Activated CD4-positive, alpha-beta T cell treated with anti-CD3 and anti-CD28 coated beads for 24 hours (primary cell): ENCODE measurements at regions not wholly inside any gene's neighbourhood (a gene's known extent, or its start where the extent isn't known, plus 50 kb on each side); places are given as distances from the start of the nearest gene placed in this dataset.
"Not testable (repeated sequence)": the region's sequence is repeated elsewhere in the genome, so short reads cannot be mapped to it uniquely, and the experiment has no call there.

Source experiments
- DNase-seq, 2 donors: peaks; one replicate each; pipeline ENCODE4 v3.0.0-alpha.2; 2020; ENCODE audit warnings: low read depth in 2 of 2

DNA sequence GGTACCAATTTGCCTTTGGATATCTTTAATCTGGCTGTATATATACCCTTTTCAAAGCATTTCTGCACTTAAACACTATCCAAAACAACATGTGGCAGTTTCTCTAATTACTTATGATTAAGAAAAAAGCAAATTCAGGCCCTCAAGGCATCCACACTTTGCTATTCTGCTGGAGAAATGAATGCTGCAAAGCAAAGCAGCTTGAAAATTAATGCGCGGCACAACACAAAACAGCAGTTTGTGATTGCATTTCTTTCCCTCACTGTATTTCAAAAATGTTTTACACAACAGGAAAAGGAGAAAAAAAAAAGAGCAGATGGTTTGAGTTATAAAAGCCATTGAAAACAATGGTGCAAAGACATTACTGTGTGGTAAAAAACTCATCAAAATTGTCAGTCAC lies 738.4 kb upstream of the RAG2 start:
- no peak for DNase-seq

DNA sequence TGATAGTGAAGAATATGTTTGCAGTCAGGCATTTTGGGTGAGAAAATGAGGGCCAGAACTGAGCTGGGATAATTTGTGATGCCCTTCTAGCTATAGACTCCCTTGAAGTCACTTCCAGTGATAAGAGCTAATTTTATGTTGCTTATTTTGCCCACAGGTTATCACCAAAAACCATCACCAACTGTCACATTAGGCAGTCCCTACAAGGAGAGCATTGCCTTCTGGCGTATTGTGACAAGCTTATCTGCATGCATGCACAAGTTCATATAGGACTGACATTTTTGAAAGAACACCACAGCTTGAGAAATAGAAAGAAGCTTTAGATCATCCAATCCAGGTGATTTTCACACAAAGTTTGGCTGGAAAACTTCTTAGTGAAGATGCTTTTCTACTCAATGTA lies 735.3 kb upstream of the RAG2 start:
- DNase-seq, result no peak

DNA sequence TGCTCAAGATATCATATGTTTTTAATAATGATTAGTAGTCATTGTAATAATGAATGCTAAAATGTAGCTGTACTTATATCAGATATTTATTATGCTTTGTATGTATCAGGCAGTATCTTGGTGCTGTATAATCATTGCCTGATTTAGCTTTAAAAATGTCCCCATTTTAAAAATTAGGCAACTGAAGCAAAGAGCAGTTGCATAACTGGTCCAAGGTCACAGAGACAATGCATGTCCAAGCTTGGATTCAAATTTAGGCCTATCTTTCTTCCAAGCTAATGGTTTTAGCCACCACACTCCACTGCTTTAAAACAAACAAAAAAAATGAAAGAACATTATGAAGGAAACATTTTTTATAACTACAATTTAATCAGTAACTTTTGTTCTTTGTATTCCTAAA lies 725.8 kb upstream of the RAG2 start:
- DNase-seq, result no peak

DNA sequence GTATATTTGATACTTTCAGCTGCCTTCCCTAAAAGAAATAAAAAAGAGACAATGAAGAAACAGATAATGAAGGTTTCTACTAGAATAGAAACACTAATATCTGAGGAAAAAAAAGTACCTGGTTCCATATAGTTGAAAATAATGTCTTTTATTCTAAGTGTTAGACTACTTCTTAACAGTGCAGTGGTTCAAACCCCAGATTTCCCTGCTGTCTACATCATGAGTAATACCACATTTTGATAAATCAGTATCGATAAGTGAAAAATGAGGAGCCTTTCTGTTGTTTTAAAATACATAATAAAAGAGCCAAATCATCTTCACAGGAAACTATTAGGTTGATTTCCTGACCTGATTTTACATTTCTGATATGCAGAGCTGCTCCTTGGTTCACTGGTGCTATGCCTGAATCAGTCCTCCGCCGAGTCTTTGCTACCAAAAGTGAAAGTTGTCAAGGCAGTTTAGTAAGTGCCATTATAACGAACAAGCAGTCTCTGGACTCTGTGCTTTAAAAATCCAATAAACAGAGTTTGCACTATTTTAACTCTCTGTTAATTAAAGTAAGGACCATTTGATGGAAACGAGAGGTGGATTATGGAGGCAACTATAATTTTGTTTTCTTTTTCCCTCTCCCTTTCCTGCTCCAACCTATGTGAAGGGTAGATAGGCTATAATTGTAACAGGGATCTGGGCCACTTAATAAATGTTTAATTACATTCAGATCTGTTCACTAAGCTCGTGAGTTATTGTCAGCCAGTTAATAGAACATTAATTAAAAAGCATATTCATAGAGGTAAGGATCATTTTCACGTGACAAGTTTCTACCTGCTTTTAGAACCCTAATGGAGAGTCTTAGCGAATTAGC lies 724.5 kb upstream of the RAG2 start:
- DNase-seq, result no peak

DNA sequence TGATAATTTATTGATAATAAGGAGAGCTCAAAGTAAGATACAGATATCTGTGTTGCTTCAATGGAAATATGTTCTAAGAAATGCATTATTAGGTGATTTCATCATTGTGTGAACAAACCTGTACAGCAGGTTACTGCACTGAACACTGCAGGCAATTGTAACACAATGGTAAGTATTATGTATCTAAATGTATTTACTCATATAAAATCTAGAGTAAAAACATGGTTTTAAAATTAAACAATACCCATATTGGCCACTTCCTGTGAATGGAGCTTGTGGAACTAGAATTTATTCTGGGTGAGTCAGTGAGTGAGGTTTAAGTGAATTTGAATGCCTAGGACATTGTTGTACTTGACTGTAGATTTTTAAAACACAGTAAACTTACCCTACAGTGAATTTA lies 722.9 kb upstream of the RAG2 start:
- DNase-seq, result no peak

DNA sequence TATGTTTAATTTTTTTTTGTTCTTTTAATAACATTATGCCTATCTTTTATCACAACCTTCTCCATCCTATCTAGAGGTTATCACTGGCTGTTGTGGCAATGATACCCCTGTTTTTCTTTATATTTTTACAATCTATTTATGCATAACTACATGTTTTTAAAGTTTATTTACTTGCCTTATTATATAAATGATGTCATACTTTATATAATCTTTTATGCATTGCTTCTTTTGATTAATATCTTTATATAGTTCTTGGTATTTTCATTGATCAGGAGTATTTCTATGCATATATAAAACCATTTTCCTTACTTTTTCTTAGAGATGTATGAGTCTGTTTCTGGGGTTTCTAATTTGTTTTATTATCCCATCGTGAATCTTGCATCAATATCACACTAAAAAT lies 719.8 kb upstream of the RAG2 start:
- no peak for DNase-seq

DNA sequence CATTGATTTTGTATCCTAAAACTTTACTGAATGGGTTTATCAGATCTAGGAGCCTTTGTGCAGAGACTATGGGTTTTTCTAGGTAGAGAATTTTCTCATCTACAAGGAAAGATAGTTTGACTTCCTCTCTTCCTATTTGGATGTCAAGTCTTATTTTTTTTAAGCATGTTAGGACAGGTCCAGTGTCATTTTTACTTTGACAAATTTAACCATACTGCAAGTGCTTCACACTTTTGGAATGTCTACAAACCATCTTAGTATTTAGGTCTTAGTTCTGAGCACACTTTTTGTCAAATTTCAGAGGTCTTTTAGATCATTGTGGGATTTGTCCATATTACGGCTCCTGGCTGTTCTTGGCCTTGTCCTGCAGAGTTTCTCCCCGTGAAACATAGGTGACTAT lies 715.2 kb upstream of the RAG2 start:
- no peak for DNase-seq

DNA sequence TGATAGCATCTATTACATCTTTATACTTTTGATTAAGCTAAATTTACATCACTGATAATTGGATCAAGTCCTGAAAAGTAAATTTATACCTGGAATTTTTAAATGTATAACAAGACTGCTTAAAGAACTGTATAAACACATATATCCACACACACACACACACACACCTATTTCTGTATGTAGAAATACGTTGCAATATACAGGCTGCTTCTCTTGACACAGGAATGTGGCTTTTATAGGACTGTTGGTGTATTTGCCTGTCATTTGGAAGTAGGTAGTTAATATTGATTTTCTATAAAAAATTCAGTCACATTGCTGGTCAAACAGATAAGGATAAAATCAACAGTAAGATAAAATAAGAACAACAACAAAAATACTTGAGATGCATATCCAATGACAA lies 708.5 kb upstream of the RAG2 start:
- no peak for DNase-seq

DNA sequence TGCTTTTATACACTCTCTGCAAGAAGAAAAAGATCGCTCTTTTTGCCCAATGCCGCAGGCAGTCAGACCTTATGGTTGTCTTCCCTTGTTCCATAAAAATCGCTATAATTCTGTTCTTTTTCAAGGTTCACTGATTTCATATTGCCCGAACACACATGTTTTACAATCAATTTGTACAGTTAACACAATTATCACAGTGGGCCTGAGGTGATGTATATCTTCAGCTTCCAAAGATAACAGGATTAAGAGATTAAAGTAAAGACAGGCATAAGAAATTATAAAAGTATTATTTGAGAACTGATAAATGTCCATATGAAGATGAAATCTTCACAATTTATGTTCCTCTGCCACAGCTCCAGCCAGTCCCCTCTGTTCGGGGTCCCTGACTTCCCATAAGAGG lies 703.4 kb upstream of the RAG2 start:
- not testable (repeated sequence) for DNase-seq

DNA sequence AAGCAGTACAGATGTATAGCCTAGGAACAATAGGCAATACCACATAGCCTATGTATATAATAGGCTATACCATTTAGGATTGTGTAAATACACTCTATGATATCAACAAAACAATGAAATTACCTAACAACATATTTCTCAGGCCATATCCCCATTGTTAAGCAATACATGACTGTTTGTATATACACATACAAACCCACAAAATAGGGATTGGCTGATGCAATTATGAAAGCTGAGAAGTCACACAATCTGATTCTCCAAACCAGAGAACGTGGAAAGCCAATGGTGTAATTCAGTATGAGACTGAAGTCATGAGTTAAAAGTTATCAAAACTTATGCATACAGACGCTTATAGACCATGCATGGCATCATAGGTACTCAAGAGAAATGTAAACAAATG lies 700.1 kb upstream of the RAG2 start:
- no peak for DNase-seq

DNA sequence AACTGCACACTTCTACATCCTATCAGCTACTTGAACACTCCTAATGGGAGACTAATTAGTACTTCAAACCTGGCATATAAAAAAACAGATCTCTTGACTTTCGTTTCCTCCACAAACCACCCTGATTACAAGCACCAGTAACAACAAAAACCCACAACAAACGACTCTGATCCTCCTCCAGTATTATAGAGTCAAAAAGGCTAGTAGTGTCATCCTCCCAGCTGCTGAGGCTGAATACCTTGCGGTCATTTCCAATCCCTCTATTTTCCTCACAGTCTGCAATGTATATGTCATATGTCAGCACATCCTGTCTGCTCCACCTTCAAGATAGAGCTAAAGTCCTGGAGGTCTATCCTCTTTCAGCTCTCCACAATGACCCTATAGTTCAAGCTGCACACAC lies 688.9 kb upstream of the RAG2 start:
- no peak for DNase-seq

DNA sequence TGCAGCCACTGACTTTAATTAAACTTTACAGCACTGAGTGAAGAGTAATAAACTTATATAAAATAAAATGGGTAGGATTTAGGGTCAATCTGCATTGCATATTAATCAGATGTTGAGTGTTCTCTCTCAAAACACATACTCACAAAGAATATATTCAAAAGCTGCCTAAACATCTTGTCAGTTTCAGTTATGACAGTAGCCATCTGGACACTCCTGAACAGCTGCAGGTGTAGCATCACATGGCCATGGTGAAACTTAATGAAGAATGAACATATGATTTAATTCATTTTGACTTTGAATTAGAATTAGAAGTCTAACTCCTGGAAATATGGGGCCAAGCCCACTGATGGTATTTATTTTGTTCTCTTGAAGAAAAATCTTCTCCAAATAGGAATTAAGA lies 684.3 kb upstream of the RAG2 start:
- no peak for DNase-seq

DNA sequence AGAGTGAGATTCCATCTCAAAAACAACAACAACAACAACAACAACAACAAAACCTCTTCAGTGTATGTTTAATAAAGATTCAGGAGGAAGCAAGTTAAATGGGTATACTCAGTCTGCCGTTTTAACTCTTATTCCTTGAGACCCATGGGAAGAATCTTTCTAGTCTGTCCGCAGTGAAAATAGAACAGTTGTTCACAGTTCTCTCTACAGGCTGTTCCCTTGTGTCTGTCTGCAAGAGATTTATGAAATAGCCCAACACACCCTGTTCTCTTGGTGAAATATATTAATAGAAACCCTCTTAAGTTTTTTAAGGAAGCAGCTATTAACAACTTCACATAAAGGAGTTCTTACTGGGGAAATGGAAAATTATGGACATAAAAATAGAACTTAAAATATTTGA lies 682.2 kb upstream of the RAG2 start:
- no peak for DNase-seq

DNA sequence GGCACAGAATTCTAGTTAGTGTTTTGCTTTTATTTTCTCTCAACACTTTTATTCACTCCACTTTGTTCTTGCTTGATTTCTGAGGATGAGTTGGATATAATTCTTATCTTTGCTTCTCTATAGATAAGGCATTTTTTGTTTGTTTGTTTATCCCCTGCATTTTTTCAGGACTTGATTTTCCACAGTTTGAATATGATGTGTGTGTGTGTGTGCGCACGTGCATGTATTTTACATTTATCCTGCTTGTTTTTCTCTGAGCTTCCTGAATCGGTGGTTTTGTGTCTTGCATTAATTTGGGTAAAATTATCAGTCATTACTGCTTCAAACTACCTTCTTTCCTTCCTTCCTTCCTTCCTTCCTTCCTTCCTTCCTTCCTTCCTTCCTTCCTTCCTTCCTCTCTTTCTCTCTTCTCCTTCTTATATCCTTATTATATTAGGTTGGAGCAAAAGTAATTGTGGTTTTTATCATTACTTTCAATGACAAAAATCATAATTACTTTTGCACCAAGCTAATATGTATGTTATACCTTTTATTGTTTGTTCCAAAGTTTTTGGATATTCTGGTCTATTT lies 679.9 kb upstream of the RAG2 start:
- no peak for DNase-seq

DNA sequence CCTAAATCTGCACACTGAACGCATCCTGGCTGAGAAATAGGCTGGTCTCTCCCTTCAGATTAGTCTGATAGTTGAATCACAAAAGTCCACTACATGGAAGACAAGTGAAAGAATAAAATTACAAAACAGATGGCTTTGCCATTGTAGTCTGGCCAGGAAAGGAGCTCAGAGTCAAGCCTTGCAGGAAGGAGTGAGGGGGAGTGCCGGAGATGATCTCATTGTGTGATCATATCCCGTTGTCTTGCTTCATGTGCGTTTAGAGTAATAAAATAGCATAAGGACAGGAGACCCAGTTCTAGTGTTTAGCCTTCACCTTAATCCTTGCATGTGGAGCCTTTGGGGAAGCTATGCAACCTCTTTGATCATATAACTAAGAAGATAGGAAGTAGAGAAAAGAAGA lies 666.7 kb upstream of the RAG2 start:
- no peak for DNase-seq

DNA sequence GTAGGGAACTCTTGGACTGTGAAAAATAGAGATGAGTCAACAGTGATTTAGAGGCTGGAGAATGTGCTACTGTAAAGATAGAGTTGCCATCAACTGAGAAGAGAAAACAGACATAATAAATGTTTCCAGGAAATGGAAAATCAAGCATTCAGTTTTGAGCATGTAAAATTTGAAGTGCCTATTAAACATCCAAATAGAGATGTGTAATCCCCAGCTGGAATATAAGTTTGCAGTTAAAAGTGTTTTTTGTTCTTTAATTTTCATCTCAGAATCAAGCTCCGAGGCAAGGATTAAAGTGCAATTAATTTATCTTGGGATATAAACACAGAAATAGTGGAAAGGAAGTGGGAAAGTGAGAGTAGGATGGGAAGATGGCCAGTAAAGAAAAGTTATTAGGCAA lies 666.0 kb upstream of the RAG2 start:
- no peak for DNase-seq

DNA sequence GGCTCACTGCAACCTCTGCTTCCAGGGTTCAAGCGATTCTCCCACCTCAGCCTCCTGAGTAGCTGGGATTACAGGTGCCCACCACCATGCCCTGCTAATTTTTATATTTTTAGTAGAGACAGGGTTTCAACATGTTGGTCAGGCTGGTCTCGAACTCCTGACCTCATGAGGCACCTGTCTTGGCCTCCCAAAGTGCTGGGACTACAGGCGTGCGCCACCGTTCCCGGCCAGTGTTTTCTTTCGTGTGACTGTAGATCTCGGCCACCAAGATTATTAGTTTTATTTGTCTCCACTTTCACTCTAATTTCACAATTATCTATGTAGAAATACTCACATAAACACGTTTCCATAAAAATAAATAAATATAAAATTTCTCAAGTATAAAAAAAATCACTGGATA lies 665.4 kb upstream of the RAG2 start:
- DNase-seq, result not testable (repeated sequence)

DNA sequence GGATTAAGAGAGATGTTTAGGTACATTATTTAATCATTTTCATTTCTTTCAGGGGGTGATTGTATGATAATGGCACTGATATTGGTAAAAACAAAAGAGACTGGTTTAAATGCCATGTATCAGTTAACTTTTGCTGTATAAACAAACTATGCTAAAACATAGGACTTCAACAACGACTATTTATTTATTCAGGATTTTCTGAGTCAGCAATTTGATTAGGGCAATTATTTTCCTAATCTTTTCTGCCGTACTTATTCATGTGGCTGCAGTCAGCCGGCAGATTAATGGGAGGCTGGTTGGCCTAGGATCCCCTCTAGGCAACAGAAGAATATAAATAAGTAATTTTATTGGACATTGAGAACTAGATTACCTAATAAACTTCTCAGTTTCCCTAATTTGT lies 661.7 kb upstream of the RAG2 start:
- DNase-seq, result no peak

DNA sequence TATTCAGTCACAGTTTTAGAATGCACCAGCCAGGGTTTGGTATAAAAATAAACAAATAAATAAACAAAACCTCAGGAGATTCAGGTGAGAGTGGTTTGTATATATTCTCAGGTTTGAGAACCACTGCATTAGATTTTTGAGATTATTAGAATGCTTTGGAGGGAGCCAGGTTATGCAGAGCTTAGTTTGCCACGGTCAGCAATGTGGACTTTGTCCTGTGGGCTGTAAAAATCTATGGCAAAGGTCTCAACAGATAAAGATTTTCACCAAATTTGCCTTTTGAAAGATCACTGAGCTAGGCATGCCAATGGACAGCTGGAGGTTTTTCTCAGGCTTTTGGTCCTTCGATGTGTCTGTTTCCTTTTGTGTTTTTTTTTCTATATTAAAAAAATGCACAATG lies 650.1 kb upstream of the RAG2 start:
- no peak for DNase-seq

DNA sequence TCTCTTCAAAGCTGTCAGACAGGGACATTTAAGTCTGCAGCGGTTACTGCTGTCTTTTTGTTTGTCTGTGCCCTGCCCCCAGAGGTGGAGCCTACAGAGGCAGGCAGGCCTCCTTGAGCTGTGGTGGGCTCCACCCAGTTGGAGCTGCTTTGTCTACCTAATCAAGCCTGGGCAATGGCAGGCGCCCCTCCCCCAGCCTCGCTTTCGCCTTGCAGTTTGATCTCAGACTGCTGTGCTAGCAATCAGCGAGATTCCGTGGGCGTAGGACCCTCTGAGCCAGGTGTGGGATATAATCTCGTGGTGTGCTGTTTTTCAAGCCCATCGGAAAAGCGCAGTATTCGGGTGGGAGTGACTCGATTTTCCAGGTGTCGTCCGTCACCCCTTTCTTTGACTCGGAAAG lies 648.1 kb upstream of the RAG2 start:
- DNase-seq, result not testable (repeated sequence)

DNA sequence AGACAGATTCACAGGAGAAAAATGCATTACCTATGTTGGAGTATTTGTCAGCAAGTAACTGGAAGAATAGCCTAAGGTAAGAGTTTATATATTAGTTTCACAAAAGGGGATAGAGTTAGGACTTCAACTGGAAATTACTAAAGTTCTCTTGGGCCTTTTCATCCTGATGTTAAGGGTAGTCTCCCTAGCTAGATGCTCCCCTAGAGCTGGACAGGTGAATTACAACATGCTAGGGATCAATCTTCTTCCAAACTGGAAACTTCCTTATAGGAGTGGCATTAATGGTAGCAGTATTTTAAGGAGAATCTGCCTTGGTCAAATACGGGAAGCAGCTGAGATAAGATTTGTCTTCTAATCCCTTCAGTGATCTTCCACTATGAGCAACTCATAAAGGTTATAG lies 632.8 kb upstream of the RAG2 start:
- no peak for DNase-seq

DNA sequence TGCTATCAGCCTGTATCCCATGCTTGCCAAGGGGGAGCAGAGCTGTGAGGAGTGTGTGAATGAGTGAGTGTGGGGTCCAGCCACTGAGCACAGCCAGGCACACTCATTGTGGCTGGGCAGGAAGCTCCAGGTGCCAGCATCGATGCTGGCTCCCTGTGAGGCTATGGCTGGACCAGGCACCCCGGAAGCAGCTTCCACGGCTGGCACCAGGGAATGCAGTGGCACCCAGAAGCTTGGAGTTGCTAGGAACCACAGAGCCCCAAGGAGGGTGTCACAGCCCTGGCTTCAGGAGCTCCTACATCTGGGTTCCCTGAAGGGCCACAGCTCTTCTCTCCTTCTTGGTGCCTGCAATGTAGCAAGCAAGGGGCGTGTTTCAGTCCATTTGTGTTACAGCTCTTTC lies 625.9 kb upstream of the RAG2 start:
- DNase-seq, result no peak

DNA sequence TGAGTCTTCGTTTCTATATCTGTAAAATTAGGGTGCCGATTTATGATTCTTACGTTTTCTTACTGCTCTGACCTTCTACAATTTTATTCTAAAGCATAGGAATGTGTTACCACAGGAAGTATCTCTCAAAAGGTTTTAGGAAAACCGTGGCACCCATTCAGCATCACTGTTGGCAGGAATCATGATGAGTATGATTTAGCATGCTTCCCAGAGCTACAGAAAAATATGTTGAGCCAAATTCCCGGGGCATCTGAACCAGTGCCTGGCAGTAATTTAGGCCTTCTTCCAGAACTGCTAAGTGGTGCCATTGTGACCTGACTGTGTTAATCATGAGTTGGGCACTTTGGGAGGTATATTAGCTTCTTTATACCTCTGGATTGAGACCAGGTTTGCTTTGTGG lies 605.0 kb upstream of the RAG2 start:
- no peak for DNase-seq

DNA sequence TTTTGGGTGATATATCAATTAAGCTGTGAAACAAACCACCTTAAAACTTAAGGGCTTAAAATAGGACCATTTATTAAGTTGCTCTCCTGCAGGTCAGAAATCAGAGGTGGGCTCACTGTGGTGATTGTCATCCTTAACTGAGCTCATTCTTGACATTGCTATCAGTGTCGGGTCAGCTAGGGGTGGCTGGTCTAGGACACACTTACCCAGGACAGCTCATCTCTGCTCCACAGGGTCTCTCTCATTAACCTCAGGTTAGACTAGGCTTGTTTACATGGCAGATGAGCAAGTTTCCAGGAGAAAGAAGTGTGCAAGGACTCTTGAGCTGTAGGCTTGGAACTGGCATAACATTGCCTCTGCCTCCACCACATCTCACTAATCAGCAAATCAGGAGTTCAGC lies 601.0 kb upstream of the RAG2 start:
- DNase-seq, result no peak
